GM10248 (cell line): ENCODE measurements at regions not wholly inside any gene's neighbourhood (a gene's known extent, or its start where the extent isn't known, plus 50 kb on each side); places are given as distances from the start of the nearest gene placed in this dataset.

Experiments
- CTCF ChIA-PET: fragments of 300-600 bp; sonication (Branson Sonifier 250); formaldehyde crosslinking; extraction: SDS; loops from one replicate; lab custom pipeline; 2021; ENCODE audit warnings: antibody characterized with exemption; lab: Yijun Ruan, JAX
- POLR2A ChIA-PET: fragments of 350-650 bp; sonication (Branson Sonifier 250); formaldehyde crosslinking; extraction: SDS; loops from one replicate; lab custom pipeline; 2020; ENCODE audit warnings: antibody characterized with exemption; lab: Yijun Ruan, JAX
- DNase-seq: peaks from one replicate; pipeline ENCODE4 v3.0.0; 2012; ENCODE audit errors: extremely low spot score
- CTCF ChIP-seq: IDR thresholded peaks from 2 replicates; pipeline ENCODE4 v1.5.1; 2012; ENCODE audit warnings: mild to moderate bottlenecking, low read depth; ENCODE audit errors: extremely low read depth, missing control alignments, control extremely low read depth

- no peak for TF ChIP-seq CTCF
- POLR2A ChIA-PET, result no interaction called here
- CTCF ChIA-PET, result no interaction called here
- no peak for DNase-seq
Observed at GRCh38 chr7:42580061-42580460, 331.8 kb downstream of the C7orf25 start.

- DNase-seq, result no peak
- CTCF ChIA-PET, result no interaction called here
- POLR2A ChIA-PET, result no interaction called here
- TF ChIP-seq CTCF, result no peak
Observed at GRCh38 chr7:42575171-42575570, 336.7 kb downstream of the C7orf25 start.

GRCh38 chr7:42574685-42575084 is 337.2 kb downstream of the C7orf25 start:
- TF ChIP-seq CTCF, result no peak
- DNase-seq, result no peak
- ChIA-PET POLR2A (no interaction called here), CTCF (no interaction called here)

GRCh38 chr7:42573881-42574672 is 337.1 kb upstream of the GLI3 start:
- CTCF ChIA-PET, result no interaction called here
- no peak for DNase-seq

GRCh38 chr7:42572561-42572960 is 335.6 kb upstream of the GLI3 start:
- no peak for TF ChIP-seq CTCF
- ChIA-PET CTCF (no interaction called here), POLR2A (no interaction called here)

More at GRCh38 chr7:42573881-42574672, 337.1 kb upstream of the GLI3 start:
- no peak for TF ChIP-seq CTCF
- POLR2A ChIA-PET, result no interaction called here

GRCh38 chr7:42572056-42572455 is 335.0 kb upstream of the GLI3 start:
- POLR2A ChIA-PET, result no interaction called here

More at GRCh38 chr7:42572561-42572960, 335.6 kb upstream of the GLI3 start:
- no peak for DNase-seq

More at GRCh38 chr7:42572056-42572455, 335.0 kb upstream of the GLI3 start:
- TF ChIP-seq CTCF, result no peak
- CTCF ChIA-PET, result no interaction called here
- DNase-seq, result no peak
